Urothelium cell line (cell line): ENCODE measurements at regions not wholly inside any gene's neighbourhood (a gene's known extent, or its start where the extent isn't known, plus 50 kb on each side); places are given as distances from the start of the nearest gene placed in this dataset.
"Not testable (repeated sequence)": the region's sequence is repeated elsewhere in the genome, so short reads cannot be mapped to it uniquely, and the experiment has no call there.

Experiments used
- DNase-seq: peaks from one replicate; pipeline ENCODE4 v3.0.0; 2011; ENCODE audit warnings: low spot score, mixed read lengths
- FAIRE-seq: peaks from 2 replicates; lab custom pipeline; 2011; peaks lifted over from hg19 to GRCh38; lab: Jason Lieb, UNC

DNA sequence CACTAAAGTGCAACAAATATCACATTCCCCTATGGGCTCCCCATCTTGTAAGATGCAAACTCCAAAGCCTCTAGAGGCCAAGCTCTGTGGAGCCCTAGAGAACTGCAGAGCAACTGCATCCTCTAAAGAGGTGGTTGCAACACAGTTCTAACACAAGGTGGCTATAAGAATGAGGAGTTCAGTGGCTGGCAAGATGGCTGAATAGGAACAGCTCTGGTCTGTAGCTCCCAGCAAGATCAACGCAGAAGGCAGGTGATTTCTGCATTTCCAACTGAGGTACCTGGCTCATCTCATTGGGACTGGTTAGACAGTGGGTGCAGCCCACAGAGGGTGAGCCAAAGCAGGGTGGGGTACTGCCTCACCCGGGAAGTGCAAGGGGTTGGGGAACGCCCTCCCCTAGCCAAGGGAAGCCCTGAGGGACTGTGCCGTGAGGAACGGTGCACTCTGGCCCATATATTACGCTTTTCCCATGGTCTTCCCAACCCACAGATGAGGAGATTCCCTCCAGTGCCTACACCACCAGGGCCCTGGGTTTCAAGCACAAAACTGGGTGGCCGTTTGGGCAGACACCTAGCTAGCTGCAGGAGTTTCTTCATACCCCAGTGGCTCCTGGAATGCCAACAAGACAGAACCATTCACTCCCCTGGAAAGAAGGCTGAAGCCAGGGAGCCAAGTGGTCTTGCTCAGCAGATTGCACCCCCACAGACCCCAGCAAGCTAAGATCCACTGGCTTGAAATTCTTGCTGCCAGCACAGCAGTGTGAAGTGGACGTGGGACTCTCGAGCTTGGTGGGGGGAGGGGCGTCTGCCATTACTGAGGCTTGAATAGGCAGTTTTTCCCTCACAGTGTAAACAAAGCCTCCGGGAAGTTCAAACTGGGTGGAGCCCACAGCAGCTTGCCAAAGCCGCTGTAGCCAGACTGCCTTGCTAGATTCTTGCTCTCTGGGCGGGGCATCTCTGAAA is 188.6 kb upstream of the EGLN3 start:
- FAIRE-seq, DNase-seq: not testable (repeated sequence)

DNA sequence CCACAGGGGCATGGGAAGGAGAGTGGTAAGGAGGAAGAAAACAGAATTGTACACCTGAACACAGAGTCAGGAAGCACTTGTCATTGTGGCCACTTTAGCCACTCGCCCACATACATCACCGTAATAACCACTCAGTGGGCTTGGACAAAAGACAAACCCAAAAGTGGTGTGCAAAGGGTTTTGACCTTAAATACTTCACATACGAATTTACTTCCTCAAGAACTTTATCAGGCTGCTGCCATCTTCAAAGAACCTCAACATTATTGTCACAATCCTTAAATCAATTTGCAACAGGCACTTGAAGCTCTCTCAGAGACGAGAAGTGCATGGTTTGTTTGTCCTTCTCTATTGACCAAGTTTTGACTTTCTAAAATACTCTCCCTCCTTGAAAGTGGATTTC is 187.3 kb upstream of the EGLN3 start:
- no peak for FAIRE-seq
- DNase-seq, result no peak

DNA sequence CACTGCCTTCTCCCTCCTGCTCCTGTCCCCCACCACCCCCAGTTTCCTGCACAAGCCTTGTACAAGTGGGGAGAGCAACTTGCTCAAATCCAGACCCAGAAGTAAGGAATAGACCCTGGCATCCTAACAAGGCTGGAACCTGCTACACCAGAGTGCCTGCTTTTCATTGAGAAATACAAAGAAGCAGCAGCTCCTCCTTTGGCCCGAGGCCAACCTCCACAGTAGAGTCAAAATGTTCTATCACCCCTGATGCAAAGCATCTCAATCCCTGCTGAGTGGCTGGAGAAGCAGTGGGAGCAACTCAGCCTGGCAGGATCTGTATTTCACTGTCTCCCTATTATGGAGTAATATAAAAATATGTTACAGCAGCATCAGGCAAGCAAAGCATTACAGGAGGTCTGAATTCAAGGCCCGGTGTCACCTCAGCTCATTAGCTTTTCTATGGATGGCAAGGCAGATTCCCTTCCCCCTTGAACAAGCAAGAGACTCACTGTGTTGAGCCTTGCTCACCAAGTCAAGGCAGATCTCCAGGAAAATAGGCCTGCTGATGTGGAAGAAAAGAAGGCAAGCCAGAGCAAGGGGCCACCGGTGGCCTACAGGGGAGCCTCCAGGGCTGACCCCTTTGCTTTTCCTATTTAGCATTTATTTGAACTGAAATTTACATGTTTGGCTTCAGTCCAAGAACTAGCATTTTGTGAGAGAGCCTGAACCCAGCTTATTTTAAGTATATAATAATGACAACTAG is 186.3 kb upstream of the EGLN3 start:
- no peak for DNase-seq
- FAIRE-seq, result no peak

DNA sequence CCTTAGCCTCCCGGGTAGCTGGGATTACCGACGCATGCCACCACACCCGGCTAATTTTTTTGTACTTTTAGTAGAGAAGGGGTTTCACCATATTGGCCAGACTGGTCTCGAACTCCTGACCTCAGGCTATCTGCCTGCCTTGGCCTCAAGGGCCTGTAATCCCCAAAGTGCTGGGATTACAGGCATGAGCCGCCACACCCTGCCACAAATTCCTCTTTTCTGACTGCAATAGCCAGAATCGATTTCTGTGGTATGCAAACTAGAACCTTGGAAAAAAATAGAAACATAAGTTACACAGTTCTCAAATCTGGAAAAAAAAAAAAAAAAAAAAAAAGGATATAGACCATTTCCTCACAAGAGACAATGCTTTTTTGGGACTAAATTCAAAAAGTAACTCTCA is 184.6 kb upstream of the EGLN3 start:
- no peak for DNase-seq
- no peak for FAIRE-seq

GRCh38 chr14:34134484-34134883 is 183.6 kb upstream of the EGLN3 start:
- FAIRE-seq, result no peak
- no peak for DNase-seq

DNA sequence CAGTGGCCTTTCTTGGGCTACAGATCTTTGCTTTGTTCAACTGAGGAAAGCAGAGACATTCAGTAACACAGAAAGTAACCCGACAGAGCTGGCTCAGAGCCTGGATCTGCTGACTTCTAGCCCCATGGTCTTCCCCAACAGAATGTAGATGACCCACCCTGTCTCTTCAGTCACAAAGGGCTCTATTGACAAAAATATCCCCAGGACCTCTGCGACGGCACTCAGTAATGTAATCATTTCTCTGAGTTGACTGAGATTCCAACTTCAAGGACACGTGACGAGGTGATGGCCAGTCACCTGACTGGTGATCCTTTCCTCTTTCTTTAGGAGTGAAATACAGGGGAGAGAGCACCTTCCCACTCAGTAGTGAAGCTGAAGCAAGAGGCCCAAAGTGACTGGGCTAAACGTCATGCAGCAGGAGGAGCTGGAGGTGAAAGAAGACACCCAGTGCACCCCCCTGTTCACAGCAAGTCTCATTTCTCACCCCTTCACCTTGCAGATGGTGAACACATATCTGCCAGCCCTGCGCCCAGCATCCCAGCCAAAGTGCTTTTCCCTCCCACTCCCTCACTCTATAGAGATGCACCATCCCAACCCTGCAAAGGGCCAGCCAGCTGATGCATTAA is 179.2 kb upstream of the EGLN3 start:
- no peak for FAIRE-seq

GRCh38 chr14:34128665-34129064 is 177.8 kb upstream of the EGLN3 start:
- FAIRE-seq (no peak), DNase-seq (no peak)

More for the DNA sequence above, 179.2 kb upstream of the EGLN3 start:
- DNase-seq, result no peak

GRCh38 chr14:34126586-34126985 is 175.7 kb upstream of the EGLN3 start:
- no peak for FAIRE-seq
- no peak for DNase-seq

DNA sequence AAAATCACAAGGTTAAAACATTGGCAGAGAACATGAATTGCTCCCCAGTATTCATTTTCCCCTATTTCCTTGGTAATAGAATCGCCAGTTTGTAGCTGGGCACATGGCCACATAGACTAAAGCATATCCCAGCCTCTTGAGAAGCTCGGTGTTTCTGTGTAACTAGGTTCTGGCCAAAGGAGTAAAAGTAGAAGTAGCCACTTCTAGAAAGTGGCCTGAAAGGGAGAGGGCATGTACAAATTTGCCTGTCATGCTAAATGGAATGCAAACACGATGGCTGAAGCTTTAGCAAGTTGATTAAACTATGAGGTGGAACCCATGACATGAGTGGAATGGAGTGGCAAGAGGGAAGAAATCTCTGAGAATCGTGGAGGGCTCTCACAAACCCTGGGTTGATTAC is 173.7 kb upstream of the EGLN3 start:
- FAIRE-seq (no peak), DNase-seq (no peak)

DNA sequence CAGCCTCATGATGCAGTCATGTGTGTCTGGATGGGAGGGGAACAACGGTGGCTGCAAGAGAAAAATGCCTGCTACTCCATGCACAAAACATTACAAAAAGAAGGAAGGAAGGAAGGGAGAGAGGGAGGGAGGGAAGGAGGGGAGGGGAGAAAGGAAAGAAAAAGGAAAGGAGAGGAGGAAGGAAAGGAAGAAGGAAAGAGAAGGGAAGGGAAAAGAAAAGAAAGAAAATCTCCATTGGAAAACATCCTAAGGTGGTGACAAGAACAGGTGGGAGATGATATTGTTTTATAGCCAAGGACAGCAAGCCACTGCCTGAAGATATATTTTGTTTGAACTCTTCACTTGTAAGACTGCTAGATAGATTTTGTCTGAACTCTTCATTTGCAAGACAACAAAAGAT is 171.8 kb upstream of the EGLN3 start:
- no peak for DNase-seq
- no peak for FAIRE-seq

- DNase-seq, result no peak
- no peak for FAIRE-seq
These were observed 171.2 kb upstream of the EGLN3 start for GRCh38 chr14:34122081-34122480.

- FAIRE-seq (no peak), DNase-seq (no peak)
These were observed 169.5 kb upstream of the EGLN3 start for GRCh38 chr14:34120185-34120977.

DNA sequence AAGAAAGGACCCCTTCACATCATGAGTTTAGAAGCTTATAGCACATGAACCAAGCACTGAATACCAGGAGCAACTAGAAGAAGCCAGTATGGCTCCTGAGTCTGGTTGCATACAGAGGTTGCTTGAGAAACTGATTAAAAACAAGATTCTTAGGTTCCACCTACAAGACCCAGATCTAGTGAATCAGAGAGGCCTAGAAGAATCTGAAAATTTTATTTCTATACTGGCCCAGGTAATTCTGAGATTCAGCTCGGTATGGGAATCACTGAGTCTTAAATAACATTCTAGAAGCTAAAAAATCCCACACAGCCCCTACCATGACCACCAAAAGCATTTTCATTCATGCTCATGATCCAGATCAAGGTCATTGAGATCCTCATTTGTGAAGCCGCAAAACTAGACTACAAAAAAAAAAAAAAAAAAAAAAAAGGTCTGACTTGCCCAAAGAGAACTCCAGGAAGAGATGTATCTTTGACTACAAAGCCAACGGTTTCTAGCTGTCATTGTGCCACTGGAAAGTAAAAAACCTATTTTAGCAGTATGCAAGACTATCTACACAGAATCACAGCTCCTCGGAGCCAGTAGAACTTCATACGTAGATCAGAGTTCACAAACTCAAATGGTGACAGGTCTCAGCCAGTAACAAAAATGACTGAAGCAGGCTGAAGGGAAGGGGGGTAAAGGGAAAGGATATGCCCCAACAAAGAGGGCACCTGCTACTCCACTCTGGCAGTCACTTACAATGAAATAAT is 168.4 kb upstream of the EGLN3 start:
- FAIRE-seq (no peak), DNase-seq (no peak)

DNA sequence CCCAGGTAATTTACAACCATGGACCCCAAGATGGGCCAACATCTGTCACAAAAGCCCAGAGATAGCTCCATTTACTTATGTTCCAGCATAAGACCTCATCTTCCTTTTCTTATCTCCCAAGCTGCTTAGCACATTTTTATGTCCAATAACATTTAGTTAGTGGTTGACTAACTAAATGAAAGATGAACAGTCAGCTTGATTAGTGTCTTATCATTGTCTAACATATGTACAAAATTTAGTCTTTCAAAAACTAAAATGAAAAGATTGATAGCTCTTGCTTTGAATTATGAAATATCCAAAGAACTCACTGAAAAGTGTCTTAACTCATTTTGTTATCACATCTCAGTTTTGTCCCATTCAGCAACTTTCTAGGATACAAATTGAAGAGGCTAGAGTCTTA is 163.1 kb upstream of the EGLN3 start:
- DNase-seq (no peak), FAIRE-seq (no peak)

- DNase-seq (no peak), FAIRE-seq (no peak)
These were observed 162.2 kb upstream of the EGLN3 start for GRCh38 chr14:34113005-34113511.

- DNase-seq, result no peak
- FAIRE-seq, result no peak
These were observed 161.1 kb upstream of the EGLN3 start for GRCh38 chr14:34111953-34112352.

- no peak for FAIRE-seq
- DNase-seq, result no peak
These were observed 160.6 kb upstream of the EGLN3 start for GRCh38 chr14:34111505-34111904.

DNA sequence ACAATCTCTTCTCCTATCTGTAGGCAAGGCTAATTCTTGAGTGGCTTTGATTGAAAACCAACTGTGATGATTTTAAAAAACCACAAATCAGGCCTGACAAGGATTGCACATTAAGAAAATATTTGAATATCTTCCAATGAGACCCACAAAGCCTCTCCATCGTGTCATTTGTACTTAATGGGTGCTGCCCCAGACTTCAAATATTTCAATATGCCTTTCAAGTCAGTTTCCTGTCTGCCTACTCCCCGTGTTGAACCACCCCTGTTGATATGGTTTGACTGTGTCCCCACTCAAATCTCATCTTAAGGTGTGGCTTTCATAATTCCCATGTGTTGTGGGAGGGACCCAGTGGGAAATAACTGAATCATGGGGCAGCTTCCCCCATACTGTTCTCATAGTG is 159.7 kb upstream of the EGLN3 start:
- no peak for DNase-seq
- no peak for FAIRE-seq

DNA sequence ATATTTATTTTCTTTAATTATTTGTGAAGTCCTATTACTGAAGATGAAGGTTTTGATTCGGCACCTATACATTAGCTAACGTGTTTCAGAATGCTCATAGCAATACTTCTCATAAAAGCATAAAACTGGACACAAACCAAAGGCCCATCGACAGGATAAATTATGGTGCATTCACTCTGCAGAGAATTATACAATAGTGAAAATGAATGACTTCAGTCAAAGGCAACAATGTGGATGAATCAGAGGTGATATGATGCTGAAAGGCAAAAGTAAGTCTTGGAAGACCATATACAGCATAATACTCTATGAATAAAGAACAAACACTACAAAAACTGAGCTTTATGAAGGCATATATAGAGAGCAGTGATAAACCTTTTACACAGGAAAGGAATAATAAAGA is 156.6 kb upstream of the EGLN3 start:
- FAIRE-seq (no peak), DNase-seq (no peak)

GRCh38 chr14:34106310-34106709 is 155.4 kb upstream of the EGLN3 start:
- FAIRE-seq (no peak), DNase-seq (no peak)
